ENCODE measurements at regions not wholly inside any gene's neighbourhood (a gene's known extent, or its start where the extent isn't known, plus 50 kb on each side); places are given as distances from the start of the nearest gene placed in this dataset.

DNA sequence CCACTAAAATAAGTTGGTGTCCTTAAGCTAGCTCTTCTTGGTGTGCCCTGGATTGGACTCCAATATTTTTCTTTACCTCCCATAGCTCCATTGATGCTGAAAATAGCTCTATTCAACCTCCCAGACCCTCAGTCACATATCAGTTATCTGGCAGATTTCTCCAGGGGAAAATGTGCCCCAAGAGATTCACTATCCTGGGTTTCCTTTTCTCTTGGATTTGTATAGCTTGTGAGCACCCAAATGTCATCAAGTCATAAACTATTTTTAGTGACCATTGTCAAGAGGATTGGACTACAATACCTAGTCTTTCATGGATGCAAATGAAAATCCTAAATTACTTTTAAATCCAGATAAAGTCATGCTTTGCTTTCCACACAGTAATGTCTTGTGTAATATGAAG lies 339.6 kb upstream of the FOXG1 start:
- TF ChIP-seq EZH2 (IDR thresholded peaks at IDR 0.05; ENCODE audit: borderline replicate concordance, low read depth, low read length, poor library complexity, severe bottlenecking), result no peak
- TF ChIP-seq, protein P1, sequence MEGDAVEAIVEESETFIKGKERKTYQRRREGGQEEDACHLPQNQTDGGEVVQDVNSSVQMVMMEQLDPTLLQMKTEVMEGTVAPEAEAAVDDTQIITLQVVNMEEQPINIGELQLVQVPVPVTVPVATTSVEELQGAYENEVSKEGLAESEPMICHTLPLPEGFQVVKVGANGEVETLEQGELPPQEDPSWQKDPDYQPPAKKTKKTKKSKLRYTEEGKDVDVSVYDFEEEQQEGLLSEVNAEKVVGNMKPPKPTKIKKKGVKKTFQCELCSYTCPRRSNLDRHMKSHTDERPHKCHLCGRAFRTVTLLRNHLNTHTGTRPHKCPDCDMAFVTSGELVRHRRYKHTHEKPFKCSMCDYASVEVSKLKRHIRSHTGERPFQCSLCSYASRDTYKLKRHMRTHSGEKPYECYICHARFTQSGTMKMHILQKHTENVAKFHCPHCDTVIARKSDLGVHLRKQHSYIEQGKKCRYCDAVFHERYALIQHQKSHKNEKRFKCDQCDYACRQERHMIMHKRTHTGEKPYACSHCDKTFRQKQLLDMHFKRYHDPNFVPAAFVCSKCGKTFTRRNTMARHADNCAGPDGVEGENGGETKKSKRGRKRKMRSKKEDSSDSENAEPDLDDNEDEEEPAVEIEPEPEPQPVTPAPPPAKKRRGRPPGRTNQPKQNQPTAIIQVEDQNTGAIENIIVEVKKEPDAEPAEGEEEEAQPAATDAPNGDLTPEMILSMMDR (conservative IDR thresholded peaks at IDR 0.05; ENCODE audit: low read depth, low read length), result no peak

All from A673 (cell line).